ENCODE measurements at regions not wholly inside any gene's neighbourhood (a gene's known extent, or its start where the extent isn't known, plus 50 kb on each side); places are given as distances from the start of the nearest gene placed in this dataset.
"Not testable (repeated sequence)": the region's sequence is repeated elsewhere in the genome, so short reads cannot be mapped to it uniquely, and the experiment has no call there.

DNA sequence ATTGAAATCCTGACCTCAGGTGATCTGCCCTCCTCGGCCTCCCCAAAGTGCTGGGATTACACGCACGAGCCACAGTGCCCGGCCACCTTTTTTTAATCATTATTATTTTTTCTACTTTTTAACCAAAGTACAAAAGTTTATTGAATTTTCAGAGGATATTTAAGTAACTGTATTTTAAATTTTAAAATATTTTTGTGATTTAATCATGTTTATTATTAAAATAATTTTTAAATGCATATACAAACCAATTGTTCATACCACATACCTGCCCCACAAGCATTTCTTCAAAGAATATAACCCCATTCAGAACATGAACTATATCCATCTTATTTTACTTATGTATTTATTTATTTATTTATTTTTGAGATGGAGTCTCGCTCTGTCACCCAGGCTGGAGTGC, 163.6 kb upstream of the MAP2 start (continued):
- TF ChIP-seq NRF1 (IDR thresholded peaks at IDR 0.05; ENCODE audit: low read depth, low read length) (no peak), GTF2F1 (IDR thresholded peaks at IDR 0.05; ENCODE audit: borderline replicate concordance, low read depth, low read length) (no peak), GABPA (IDR thresholded peaks at IDR 0.05; ENCODE audit: borderline replicate concordance, insufficient read depth, low read length) (no peak), POLR2A (IDR thresholded peaks at IDR 0.05; ENCODE audit: control extremely low read depth in 1 of 2, low read depth in 2 of 2, low read length in 2 of 2) (no peak), PHF8 (conservative IDR thresholded peaks at IDR 0.05; ENCODE audit: low read depth, low read length) (no peak)

DNA sequence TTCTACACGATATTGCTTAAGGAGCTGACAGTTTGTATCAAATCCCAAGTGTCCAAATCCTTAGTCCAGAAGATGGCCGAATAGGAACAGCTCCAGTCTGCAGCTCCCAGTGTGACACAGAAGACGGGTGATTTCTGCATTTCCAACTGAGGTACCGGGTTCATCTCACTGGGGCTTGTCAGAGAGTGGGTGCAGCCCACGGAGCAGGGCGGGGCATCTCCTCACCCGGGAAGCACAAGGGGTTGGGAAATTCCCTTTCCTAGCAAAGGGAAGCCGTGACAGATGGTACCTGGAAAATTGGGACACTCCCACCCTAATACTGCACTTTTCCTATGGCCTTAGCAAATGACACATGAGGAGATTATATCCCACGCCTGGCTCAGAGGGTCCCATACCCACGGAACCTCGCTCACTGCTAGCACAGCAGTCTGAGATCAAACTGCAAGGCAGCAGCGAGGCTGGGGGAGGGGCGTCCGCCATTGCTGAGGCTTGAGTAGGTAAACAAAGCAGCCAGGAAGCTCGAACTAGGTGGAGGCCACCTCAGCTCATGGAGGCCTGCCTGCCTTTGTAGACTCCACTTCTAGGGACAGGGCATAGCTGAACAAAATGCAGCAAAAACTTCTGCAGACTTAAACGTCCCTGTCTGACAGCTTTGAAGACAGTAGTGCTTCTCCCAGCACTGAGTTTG, 162.3 kb upstream of the MAP2 start:
- H3K36me3 ChIP-seq (ENCODE audit: control insufficient read depth in 2 of 4, insufficient read depth in 4 of 4, low read length in 3 of 4); H3K23me2 ChIP-seq (ENCODE audit: low read depth, low read length); FAIRE-seq; H4K5ac ChIP-seq (ENCODE audit: insufficient read length, low read depth, low read length); DNase-seq (ENCODE audit: low read depth in 1 of 2, low spot score in 2 of 2); H3K27ac ChIP-seq (ENCODE audit: low read depth, low read length); H3K9me3 ChIP-seq (ENCODE audit: insufficient read depth in 2 of 2, low read depth in 1 of 2, low read length in 1 of 2); H2BK15ac ChIP-seq (ENCODE audit: low read length); H2AFZ ChIP-seq (ENCODE audit: low read length); H2AK5ac ChIP-seq (ENCODE audit: low read depth, low read length); H2BK20ac ChIP-seq (ENCODE audit: low read length); H4K20me1 ChIP-seq (replicated peaks in 1 of 2; ENCODE audit: control insufficient read depth in 1 of 2, insufficient read depth in 2 of 2, low read length in 2 of 2); H3K9ac ChIP-seq (replicated peaks in 1 of 4; ENCODE audit: extremely low read depth in 1 of 4, low read depth in 3 of 4, low read length in 3 of 4); H3K14ac ChIP-seq (ENCODE audit: insufficient read length); H3K27me3 ChIP-seq (replicated peaks in 1 of 4; ENCODE audit: control insufficient read depth in 3 of 4, extremely low read depth in 1 of 4, insufficient read depth in 3 of 4, low read length in 3 of 4); H3K56ac ChIP-seq (replicated peaks; ENCODE audit: insufficient read length, low read depth, low read length); H3K79me1 ChIP-seq (ENCODE audit: low read depth, low read length); H2BK5ac ChIP-seq (ENCODE audit: low read depth, low read length); H3K4ac ChIP-seq (replicated peaks; ENCODE audit: insufficient read length, low read depth, low read length); H2BK12ac ChIP-seq (ENCODE audit: low read depth, low read length); H3K4me2 ChIP-seq (ENCODE audit: insufficient read depth in 1 of 2, low read depth in 2 of 2, low read length in 2 of 2); H3K4me3 ChIP-seq (ENCODE audit: extremely low read depth in 1 of 4, insufficient read depth in 2 of 4, low read depth in 3 of 4, low read length in 4 of 4); H3K18ac ChIP-seq (ENCODE audit: extremely low read depth, low read length); H2BK120ac ChIP-seq (replicated peaks; ENCODE audit: low read depth, low read length); H3K23ac ChIP-seq (ENCODE audit: insufficient read length); H4K8ac ChIP-seq (ENCODE audit: extremely low read depth, insufficient read depth, low read length); H3K4me1 ChIP-seq (replicated peaks in 1 of 4; ENCODE audit: control insufficient read depth in 3 of 4, insufficient read depth in 4 of 4, low read length in 3 of 4); POLR2A ChIA-PET (ENCODE audit: partially characterized antibody); H3K79me2 ChIP-seq (ENCODE audit: control insufficient read depth in 1 of 2, insufficient read depth in 2 of 2, low read length in 2 of 2); H4K91ac ChIP-seq (replicated peaks; ENCODE audit: insufficient read length, low read length): not testable (repeated sequence)
- CTCF ChIA-PET (ENCODE audit: partially characterized antibody) = interaction anchor here (0.6 kb wide), 1 partner anchor 854 kb away, joined by 3 read pairs; no protein-coding TSS in a partner anchor
- WGBS, 2 experiments (ENCODE audit: extremely low coverage in 1 of 2, insufficient coverage in 1 of 2, insufficient read length in 1 of 2, insufficient replicate concordance in 2 of 2, low coverage in 1 of 2, low lambda C conversion rate in 2 of 2, missing lambda C conversion rate in 1 of 2) = 86% methylated on average over 16 of the region's 16 CpGs; no CpG with 5 or more reads in 1 of the 2 experiments
